Left lung (tissue), 4 donors: ENCODE measurements at regions not wholly inside any gene's neighbourhood (a gene's known extent, or its start where the extent isn't known, plus 50 kb on each side); places are given as distances from the start of the nearest gene placed in this dataset.

ENCODE experiments used
- ATAC-seq: fragments of 200-7000 bp; cut with Tn5 transposase; one replicate; pipeline ENCODE4 v1.9.1; 2020; ENCODE audit warnings: moderate library complexity
- DNase-seq, 4 donors: peaks; one replicate each; pipeline ENCODE4 v3.0.0-alpha.2; 2013 to 2020
- H3K27ac ChIP-seq, 2 donors: fragments of 200-600 bp; sonication (generic) in 1 of 2; one replicate each; pipeline versions ENCODE4 v1.5.0 to v1.8.0; 2020 to 2021
- H3K27me3 ChIP-seq, 2 donors: fragments of 200-600 bp; sonication (generic) in 1 of 2; one replicate each; pipeline versions ENCODE4 v1.5.0 to v1.8.0; 2020 to 2021
- H3K36me3 ChIP-seq, 2 donors: fragments of 200-600 bp; sonication (generic) in 1 of 2; one replicate each; pipeline versions ENCODE4 v1.5.0 to v1.8.0; 2020 to 2021
- H3K4me1 ChIP-seq, 2 donors: fragments of 200-600 bp; one replicate each; pipeline ENCODE4 v1.8.0; 2021
- H3K4me3 ChIP-seq, 2 donors: fragments of 200-600 bp; sonication (generic) in 1 of 2; one replicate each; pipeline versions ENCODE4 v1.5.0 to v1.8.0; 2020 to 2021; ENCODE audit warnings: mild to moderate bottlenecking in 1 of 2
- H3K9me3 ChIP-seq, 2 donors: fragments of 200-600 bp; sonication (generic) in 1 of 2; one replicate each; pipeline versions ENCODE4 v1.5.0 to v1.8.0; 2020 to 2021
- intact Hi-C, 2 donors: fragments of 100-400 bp; cut with DNase I; formaldehyde crosslinking; loops; one replicate each; pipeline versions ENCODE4 v1.11.2 to v1.14.2; 2022
- TF ChIP-seq, protein P1 (sequence below), 2 donors: fragments of 200-600 bp; sonication (generic) in 1 of 2; IDR thresholded peaks; one replicate each; pipeline versions ENCODE4 v1.5.0 to v1.8.0; 2021; ENCODE audit warnings: antibody characterized with exemption in 2 of 2
- donor health status: DM: no; HTN: yes; CAD: no.
- donor health status: DM: no; HTN: no; CAD: no.

DNA sequence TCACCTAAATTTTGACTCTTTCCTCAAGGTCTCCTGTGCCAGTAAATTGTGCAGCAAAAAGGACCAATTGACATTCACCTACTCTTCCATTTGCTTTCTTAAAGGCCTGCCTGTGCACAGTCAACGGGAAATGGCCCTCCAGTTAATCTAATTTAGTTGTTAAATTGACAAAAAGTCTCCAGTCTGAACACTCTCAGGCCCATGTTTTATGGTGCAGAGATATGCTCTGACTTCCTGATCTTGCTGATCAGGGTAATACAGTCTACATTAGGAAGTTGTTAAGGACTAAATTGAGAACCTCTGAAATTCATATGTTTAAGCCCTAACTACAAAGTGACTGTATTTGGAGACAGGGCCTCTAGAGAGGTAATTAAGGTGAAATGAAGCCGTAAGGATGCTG, 133.6 kb upstream of the IL15 start:
- Histone ChIP-seq H3K9me3 (peaks cover 0 to 5% of the 10 kb centered on the region in 2 donors), H3K27ac (no peak overlapping the region), H3K4me1 (no peaks in the 10 kb centered on the region), H3K27me3 (no peaks in the 10 kb centered on the region), H3K36me3 (no peaks in the 10 kb centered on the region), H3K4me3 (no peak overlapping the region)
- ATAC-seq, result no peak
- DNase-seq, result no peak
- intact Hi-C loops, result no loop called here
- TF ChIP-seq, protein P1, sequence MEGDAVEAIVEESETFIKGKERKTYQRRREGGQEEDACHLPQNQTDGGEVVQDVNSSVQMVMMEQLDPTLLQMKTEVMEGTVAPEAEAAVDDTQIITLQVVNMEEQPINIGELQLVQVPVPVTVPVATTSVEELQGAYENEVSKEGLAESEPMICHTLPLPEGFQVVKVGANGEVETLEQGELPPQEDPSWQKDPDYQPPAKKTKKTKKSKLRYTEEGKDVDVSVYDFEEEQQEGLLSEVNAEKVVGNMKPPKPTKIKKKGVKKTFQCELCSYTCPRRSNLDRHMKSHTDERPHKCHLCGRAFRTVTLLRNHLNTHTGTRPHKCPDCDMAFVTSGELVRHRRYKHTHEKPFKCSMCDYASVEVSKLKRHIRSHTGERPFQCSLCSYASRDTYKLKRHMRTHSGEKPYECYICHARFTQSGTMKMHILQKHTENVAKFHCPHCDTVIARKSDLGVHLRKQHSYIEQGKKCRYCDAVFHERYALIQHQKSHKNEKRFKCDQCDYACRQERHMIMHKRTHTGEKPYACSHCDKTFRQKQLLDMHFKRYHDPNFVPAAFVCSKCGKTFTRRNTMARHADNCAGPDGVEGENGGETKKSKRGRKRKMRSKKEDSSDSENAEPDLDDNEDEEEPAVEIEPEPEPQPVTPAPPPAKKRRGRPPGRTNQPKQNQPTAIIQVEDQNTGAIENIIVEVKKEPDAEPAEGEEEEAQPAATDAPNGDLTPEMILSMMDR (IDR thresholded peaks at IDR 0.05), result no peak

- H3K4me1 ChIP-seq, result no peaks in the 10 kb centered on the region
- no peak for ATAC-seq
- H3K4me3 ChIP-seq, result no peak overlapping the region
- peaks cover 0 to 5% of the 10 kb centered on the region in 2 donors for H3K9me3 ChIP-seq
- no peak for DNase-seq
- TF ChIP-seq, protein P1 (IDR thresholded peaks at IDR 0.05), result no peak
- intact Hi-C loops, result no loop called here
- H3K27me3 ChIP-seq, result no peaks in the 10 kb centered on the region
- H3K27ac ChIP-seq, result no peak overlapping the region
- no peaks in the 10 kb centered on the region for H3K36me3 ChIP-seq
Measured at GRCh38 chr4:141503260-141503659, 133.1 kb upstream of the IL15 start.

DNA sequence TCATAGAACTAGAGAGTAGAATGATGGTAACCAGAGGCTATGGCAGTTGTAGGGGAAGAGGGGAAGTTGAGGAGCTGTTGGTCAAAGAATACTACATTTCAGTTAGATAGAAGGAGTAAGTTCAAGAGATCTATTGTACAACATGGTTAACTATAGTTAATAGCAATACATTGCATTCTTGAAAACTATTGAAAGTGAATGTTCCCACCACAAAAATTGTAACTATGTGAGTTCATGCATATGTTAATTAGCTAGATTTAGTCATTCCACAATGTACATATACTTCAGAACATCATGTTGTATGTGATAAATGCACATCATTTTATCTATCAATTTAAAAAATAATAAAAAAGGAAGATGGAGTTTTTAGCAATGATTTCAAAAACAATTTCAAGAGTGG, 125.3 kb upstream of the IL15 start:
- TF ChIP-seq, protein P1 (IDR thresholded peaks at IDR 0.05), result no peak
- no peaks in the 10 kb centered on the region for H3K4me1 ChIP-seq

DNA sequence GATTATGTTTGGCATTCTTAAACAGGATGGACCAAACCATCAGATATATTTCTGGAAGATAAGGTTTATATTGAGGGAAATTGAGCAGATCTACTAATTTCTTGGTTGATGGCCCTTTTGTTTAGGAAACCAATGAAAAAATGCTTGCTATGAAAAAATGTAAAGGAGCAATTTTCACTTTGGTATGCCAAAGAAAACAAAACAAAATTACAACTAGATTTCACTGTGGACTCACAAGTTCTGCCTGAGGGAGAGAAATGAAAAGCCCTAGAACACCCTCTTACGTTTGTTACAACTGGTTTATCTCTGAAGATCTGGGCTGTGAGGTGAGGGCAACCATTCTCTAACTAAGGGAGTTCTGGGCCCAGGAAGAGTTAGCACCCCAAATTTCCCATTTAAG, 122.5 kb upstream of the IL15 start:
- Histone ChIP-seq H3K27me3 (no peaks in the 10 kb centered on the region), H3K4me1 (no peaks in the 10 kb centered on the region), H3K4me3 (no peak overlapping the region), H3K36me3 (no peaks in the 10 kb centered on the region), H3K9me3 (peaks cover 0 to 8% of the 10 kb centered on the region in 2 donors), H3K27ac (no peak overlapping the region)
- TF ChIP-seq, protein P1 (IDR thresholded peaks at IDR 0.05), result no peak
- no peak for ATAC-seq
- DNase-seq, result no peak
- intact Hi-C loops, result no loop called here

More for the DNA sequence above, 125.3 kb upstream of the IL15 start:
- Histone ChIP-seq H3K27me3 (no peaks in the 10 kb centered on the region), H3K9me3 (peaks cover 0 to 8% of the 10 kb centered on the region in 2 donors), H3K27ac (no peak overlapping the region), H3K36me3 (no peaks in the 10 kb centered on the region), H3K4me3 (no peak overlapping the region)
- DNase-seq (no peak), ATAC-seq (no peak)
- intact Hi-C loops, result no loop called here

DNA sequence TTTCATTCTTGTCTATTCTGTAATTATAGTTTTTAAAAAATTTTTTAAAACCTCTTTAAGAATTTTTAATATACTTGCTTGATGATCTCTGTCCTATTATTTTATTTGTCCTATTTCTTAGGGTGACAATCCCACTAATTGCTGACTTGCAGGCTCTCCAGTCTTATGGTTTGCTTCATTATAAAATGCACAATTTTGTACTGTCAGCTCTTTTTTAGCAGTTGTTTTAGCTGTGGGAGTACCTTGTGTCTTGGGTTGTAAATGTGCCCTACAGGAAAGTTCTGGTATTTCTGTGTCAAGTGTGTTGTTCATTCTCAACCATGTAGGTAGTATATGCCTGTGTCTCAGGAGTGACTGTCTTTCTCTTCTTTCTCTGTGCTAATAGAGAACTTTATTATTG, 118.2 kb upstream of the IL15 start:
- intact Hi-C loops, result no loop called here
- ATAC-seq (no peak), DNase-seq (no peak)
- Histone ChIP-seq H3K36me3 (no peaks in the 10 kb centered on the region), H3K4me3 (no peak overlapping the region), H3K9me3 (no peaks in the 10 kb centered on the region), H3K4me1 (no peaks in the 10 kb centered on the region), H3K27me3 (no peaks in the 10 kb centered on the region), H3K27ac (no peak overlapping the region)
- TF ChIP-seq, protein P1 (IDR thresholded peaks at IDR 0.05), result no peak
